ENCODE measurements at regions not wholly inside any gene's neighbourhood (a gene's known extent, or its start where the extent isn't known, plus 50 kb on each side); places are given as distances from the start of the nearest gene placed in this dataset.

DNA sequence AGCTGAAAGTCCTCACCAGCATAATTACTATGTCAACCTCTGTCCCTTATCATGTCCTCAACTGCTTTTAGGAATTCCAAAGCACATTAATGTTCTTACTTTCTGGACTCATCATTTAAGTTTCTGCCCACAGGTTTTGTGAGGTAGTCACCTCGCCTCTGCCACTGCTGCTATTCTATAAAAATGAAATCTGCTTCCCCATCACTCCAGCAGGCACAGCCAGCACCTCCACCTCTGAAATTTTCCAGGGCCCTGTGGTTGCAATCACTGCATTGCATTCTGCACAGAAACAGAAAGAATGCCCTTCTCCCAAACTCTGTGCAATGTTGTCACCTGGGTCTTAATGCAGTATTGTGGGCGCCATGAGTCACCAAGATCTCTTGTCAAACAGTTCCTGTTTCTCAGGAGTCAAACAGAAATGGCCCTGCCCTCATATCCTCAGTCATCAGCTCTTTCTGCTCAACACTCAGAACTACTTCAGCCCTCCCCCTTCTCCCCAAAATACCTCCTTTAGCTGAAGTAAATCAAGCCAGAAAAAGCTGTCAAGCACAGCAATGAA lies 529.2 kb upstream of the NBEA start:
- DNase-seq (ENCODE audit: low spot score), result no peak
- TF ChIP-seq, protein P1, sequence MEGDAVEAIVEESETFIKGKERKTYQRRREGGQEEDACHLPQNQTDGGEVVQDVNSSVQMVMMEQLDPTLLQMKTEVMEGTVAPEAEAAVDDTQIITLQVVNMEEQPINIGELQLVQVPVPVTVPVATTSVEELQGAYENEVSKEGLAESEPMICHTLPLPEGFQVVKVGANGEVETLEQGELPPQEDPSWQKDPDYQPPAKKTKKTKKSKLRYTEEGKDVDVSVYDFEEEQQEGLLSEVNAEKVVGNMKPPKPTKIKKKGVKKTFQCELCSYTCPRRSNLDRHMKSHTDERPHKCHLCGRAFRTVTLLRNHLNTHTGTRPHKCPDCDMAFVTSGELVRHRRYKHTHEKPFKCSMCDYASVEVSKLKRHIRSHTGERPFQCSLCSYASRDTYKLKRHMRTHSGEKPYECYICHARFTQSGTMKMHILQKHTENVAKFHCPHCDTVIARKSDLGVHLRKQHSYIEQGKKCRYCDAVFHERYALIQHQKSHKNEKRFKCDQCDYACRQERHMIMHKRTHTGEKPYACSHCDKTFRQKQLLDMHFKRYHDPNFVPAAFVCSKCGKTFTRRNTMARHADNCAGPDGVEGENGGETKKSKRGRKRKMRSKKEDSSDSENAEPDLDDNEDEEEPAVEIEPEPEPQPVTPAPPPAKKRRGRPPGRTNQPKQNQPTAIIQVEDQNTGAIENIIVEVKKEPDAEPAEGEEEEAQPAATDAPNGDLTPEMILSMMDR (IDR thresholded peaks at IDR 0.05; ENCODE audit: extremely low read depth, missing control alignments), result no peak

DNA sequence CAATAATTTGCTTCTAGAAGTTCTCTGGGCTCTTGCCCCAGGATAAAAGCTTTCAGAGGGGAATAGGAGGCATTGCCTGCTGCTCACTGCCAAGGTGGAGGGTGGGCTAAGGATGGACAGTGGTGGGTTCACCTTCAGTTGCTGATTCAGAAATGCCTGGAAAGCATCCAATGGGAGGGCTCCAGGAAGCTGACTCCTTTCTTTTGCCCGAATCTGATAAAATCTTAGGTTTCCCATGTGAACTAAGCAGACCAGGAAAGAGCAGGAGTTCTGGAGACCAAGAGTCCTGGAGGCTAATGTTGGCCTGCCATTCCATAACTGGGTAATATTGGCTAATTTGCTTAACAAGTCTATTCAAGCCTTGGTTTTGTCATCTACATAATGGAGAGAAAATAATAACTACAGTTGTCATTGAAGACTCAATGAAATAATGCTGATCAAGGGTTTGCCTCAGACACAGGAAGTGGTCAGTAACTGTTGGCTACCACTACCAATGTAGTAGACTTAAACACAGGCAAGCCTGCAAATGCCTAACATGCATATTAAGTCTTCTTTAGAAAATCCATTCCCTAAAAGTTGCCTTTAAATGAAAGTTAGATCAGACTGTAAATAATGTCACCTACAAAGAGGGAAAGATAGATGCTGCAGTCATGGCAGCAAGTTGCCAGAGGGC lies 528.4 kb upstream of the NBEA start:
- TF ChIP-seq, protein P1 (IDR thresholded peaks at IDR 0.05; ENCODE audit: extremely low read depth, missing control alignments), result no peak
- no peak for DNase-seq (ENCODE audit: low spot score)

DNA sequence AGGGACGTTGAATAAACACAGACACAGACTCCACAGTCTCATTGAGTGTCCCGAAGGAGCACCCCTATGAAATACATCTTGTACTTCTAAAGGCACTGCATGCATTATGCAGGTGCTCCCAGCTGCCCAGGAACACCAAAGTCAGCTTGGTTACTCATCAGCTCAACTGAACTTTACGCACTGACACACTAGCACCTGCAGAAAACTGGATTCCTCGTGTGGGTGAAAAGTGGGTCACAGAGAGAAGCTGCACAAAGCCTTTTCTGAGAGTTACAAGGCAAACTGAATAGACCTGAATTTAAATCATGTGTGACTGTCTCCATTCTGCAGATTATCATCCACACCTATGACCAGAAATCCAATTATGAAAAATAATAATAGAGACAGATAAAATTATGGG lies 527.5 kb upstream of the NBEA start:
- no peak for DNase-seq (ENCODE audit: low spot score)
- TF ChIP-seq, protein P1 (IDR thresholded peaks at IDR 0.05; ENCODE audit: extremely low read depth, missing control alignments), result no peak

DNA sequence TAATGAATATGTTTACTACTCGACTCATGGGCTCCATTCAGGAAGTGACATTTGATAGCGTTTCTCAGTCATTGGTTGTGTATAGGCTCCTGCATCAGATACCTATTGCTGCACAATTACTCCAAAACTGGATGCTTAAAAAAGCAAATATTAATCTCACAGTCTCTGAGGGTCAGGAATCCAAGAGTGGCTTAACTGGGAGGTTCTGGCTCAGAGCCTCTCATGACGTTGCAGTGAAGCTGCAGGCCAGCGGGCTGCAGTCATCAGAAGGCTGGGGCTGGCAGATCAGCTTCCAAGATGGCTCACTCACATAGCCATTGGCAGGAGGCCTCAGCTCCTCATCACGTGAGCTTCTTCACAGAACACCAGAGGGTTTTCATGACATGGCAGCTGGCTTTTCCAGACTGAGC lies 525.1 kb upstream of the NBEA start:
- TF ChIP-seq, protein P1 (IDR thresholded peaks at IDR 0.05; ENCODE audit: extremely low read depth, missing control alignments), result no peak
- DNase-seq (ENCODE audit: low spot score), result no peak

DNA sequence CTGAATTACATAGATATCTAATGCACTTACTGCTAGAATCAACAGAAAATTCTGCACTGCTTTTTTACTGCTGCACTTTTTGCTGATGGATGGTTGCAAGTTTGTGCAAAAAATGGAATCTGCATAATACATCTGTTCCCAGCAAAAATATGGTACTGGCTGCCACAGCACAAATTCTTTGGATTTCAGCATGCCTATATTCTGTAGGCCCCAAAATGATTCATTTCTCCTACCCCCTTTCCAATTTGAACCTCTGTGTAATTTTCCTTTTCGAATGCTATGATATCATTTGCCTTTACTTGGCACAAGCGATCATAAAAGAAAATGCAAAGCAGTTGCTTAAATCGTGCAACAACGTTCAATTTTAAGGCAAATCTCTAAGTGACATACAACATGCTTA lies 524.2 kb upstream of the NBEA start:
- DNase-seq (ENCODE audit: low spot score), result no peak
- TF ChIP-seq, protein P1 (IDR thresholded peaks at IDR 0.05; ENCODE audit: extremely low read depth, missing control alignments), result no peak

DNA sequence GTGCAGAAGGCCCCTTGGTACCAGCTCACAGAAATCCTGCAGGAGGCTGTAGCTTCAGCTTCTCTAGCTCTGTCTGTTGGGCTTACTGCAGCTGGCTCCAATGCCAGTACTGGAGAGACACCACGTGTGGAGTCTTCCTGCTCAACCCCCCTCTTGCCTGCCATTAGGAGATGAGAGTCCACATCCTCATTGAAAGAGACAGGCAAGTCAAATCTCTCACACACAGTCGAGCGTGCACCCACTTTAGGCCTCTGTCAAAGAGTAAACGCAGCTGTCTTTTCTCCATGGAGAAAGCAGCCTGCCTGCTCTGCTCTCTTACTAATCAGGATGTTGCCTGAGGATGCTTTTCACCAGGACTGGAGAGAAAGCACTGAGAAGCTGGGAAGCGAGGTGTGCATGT lies 523.0 kb upstream of the NBEA start:
- DNase-seq (ENCODE audit: low spot score), result no peak
- TF ChIP-seq, protein P1 (IDR thresholded peaks at IDR 0.05; ENCODE audit: extremely low read depth, missing control alignments), result no peak

DNA sequence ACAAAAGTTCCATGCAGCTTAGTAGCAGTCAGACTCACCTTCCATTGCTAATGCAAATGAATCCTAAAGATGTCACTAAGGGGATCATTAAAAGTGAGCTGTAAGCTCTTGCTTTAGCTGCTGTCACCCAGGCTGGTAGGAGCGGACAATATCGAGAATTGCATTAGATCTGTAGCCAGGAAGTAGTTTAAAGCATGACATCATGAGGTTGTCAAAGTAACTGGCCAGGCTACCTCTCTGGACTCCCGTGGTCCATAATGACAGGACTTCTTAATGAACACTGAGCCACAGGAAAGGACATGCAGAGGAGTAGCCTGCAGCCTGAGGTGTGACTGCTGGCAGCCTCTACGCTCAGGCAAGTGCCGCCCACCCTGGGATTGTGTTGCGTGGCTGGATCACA lies 522.3 kb upstream of the NBEA start:
- TF ChIP-seq, protein P1 (IDR thresholded peaks at IDR 0.05; ENCODE audit: extremely low read depth, missing control alignments), result no peak
- no peak for DNase-seq (ENCODE audit: low spot score)
